ENCODE measurements at regions not wholly inside any gene's neighbourhood (a gene's known extent, or its start where the extent isn't known, plus 50 kb on each side); places are given as distances from the start of the nearest gene placed in this dataset.

- no peak for TF ChIP-seq CTCF (IDR thresholded peaks at IDR 0.05; ENCODE audit: insufficient read depth, low read depth, low read length)
- ChIA-PET CTCF (no interaction called here), POLR2A (no interaction called here)
- Histone ChIP-seq H3K36me3 (ENCODE audit: control insufficient read depth, insufficient read depth, low read length) (no peaks in the 10 kb centered on the region), H3K4me3 (ENCODE audit: low read depth, low read length) (no peak overlapping the region), H3K27me3 (ENCODE audit: control insufficient read depth, insufficient read depth, low read length) (no peaks in the 10 kb centered on the region)
- DNase-seq (ENCODE audit: low read depth) = no peak
Observed at GRCh38 chr2:67965246-67965645, 97.6 kb downstream of the C1D start.

GRCh38 chr2:67970071-67970470, 92.7 kb downstream of the C1D start:
- TF ChIP-seq CTCF (IDR thresholded peaks at IDR 0.05; ENCODE audit: insufficient read depth, low read depth, low read length) = no peak
- H3K4me3 ChIP-seq (ENCODE audit: low read depth, low read length) = no peak overlapping the region
- no peaks in the 10 kb centered on the region for H3K36me3 ChIP-seq (ENCODE audit: control insufficient read depth, insufficient read depth, low read length)
- CTCF ChIA-PET = no interaction called here
- no peak for DNase-seq (ENCODE audit: low read depth)
- POLR2A ChIA-PET = no interaction called here
- H3K27me3 ChIP-seq (ENCODE audit: control insufficient read depth, insufficient read depth, low read length) = no peaks in the 10 kb centered on the region

GRCh38 chr2:67970542-67970941, 92.3 kb downstream of the C1D start:
- Histone ChIP-seq H3K27me3 (ENCODE audit: control insufficient read depth, insufficient read depth, low read length) (no peaks in the 10 kb centered on the region), H3K36me3 (ENCODE audit: control insufficient read depth, insufficient read depth, low read length) (no peaks in the 10 kb centered on the region), H3K4me3 (ENCODE audit: low read depth, low read length) (no peak overlapping the region)
- POLR2A ChIA-PET = no interaction called here
- DNase-seq (ENCODE audit: low read depth) = no peak
- CTCF ChIA-PET = interaction anchor here (1.2 to 1.5 kb wide), 2 partner anchors 8 to 99 kb away, joined by 4 to 5 read pairs; no protein-coding TSS in a partner anchor
- TF ChIP-seq CTCF (IDR thresholded peaks at IDR 0.05; ENCODE audit: insufficient read depth, low read depth, low read length) = no peak

- no peak for DNase-seq (ENCODE audit: low read depth)
- Histone ChIP-seq H3K4me3 (ENCODE audit: low read depth, low read length) (no peak overlapping the region), H3K27me3 (ENCODE audit: control insufficient read depth, insufficient read depth, low read length) (no peaks in the 10 kb centered on the region), H3K36me3 (ENCODE audit: control insufficient read depth, insufficient read depth, low read length) (no peaks in the 10 kb centered on the region)
- ChIA-PET CTCF (interaction anchor here (1.0 kb wide), 1 partner anchor 22 kb away, joined by 3 read pairs; no protein-coding TSS in a partner anchor), POLR2A (interaction anchor here (0.6 kb wide), 1 partner anchor 681 kb away, joined by 5 read pairs; no protein-coding TSS in a partner anchor)
- TF ChIP-seq CTCF (IDR thresholded peaks at IDR 0.05; ENCODE audit: insufficient read depth, low read depth, low read length) = no peak
Observed at GRCh38 chr2:67974559-67975430, 88.0 kb downstream of the C1D start.

GRCh38 chr2:67977464-67977863, 85.3 kb downstream of the C1D start:
- POLR2A ChIA-PET = no interaction called here
- no peak overlapping the region for H3K4me3 ChIP-seq (ENCODE audit: low read depth, low read length)
- no peaks in the 10 kb centered on the region for H3K27me3 ChIP-seq (ENCODE audit: control insufficient read depth, insufficient read depth, low read length)
- no peaks in the 10 kb centered on the region for H3K36me3 ChIP-seq (ENCODE audit: control insufficient read depth, insufficient read depth, low read length)
- CTCF ChIA-PET = no interaction called here
- DNase-seq (ENCODE audit: low read depth) = no peak
- TF ChIP-seq CTCF (IDR thresholded peaks at IDR 0.05; ENCODE audit: insufficient read depth, low read depth, low read length) = no peak
